ENCODE measurements at regions not wholly inside any gene's neighbourhood (a gene's known extent, or its start where the extent isn't known, plus 50 kb on each side); places are given as distances from the start of the nearest gene placed in this dataset.

GRCh38 chr1:48089356-48089891 is 92.2 kb upstream of the TRABD2B start:
- POLR2A ChIA-PET (ENCODE audit: unreplicated experiment): no interaction called here
- no peak overlapping the region for H2BK15ac ChIP-seq (ENCODE audit: low read depth, low read length)

More at GRCh38 chr1:48089356-48089891, 92.2 kb upstream of the TRABD2B start:
- Histone ChIP-seq H4K91ac (ENCODE audit: insufficient read depth, low read depth, low read length) (no peak overlapping the region), H3K27me3 (ENCODE audit: control insufficient read depth, insufficient read depth, low read length) (no peaks in the 10 kb centered on the region), H2AK9ac (replicated peaks; ENCODE audit: low read depth, low read length, poor library complexity) (no peak overlapping the region), H3K4me2 (ENCODE audit: low read depth, low read length) (no peak overlapping the region), H3K27ac (ENCODE audit: insufficient read depth, low read length) (no peak overlapping the region), H3K79me1 (ENCODE audit: low read depth in 1 of 2, low read length in 2 of 2) (no peaks in the 10 kb centered on the region), H3K9me1 (ENCODE audit: insufficient read depth, low read length) (no peaks in the 10 kb centered on the region), H3K36me3 (ENCODE audit: control insufficient read depth, insufficient read depth, low read length) (no peaks in the 10 kb centered on the region), H2AK5ac (ENCODE audit: low read depth, low read length) (no peak overlapping the region), H3K23ac (ENCODE audit: low read depth, low read length) (no peak overlapping the region), H3K18ac (ENCODE audit: low read depth, low read length) (no peak overlapping the region), H3K9me3 (ENCODE audit: control insufficient read depth, insufficient read depth, low read length) (no peaks in the 10 kb centered on the region), H3K4me1 (ENCODE audit: control insufficient read depth, insufficient read depth, low read length) (no peaks in the 10 kb centered on the region), H4K20me1 (ENCODE audit: insufficient read depth, low read length) (no peaks in the 10 kb centered on the region), H3K4me3 (ENCODE audit: insufficient read depth, low read depth, low read length) (no peak overlapping the region), H3K4ac (ENCODE audit: low read depth, low read length) (no peak overlapping the region), H2BK20ac (ENCODE audit: low read depth, low read length) (no peak overlapping the region), H2BK120ac (ENCODE audit: low read depth, low read length) (no peak overlapping the region), H3K56ac (ENCODE audit: extremely low read depth, insufficient read depth, low read length) (no peak overlapping the region), H2BK5ac (ENCODE audit: low read depth, low read length, poor library complexity, severe bottlenecking) (no peak overlapping the region), H2AFZ (replicated peaks; ENCODE audit: low read length, poor library complexity) (no peak overlapping the region), H3K14ac (replicated peaks; ENCODE audit: low read depth, low read length) (no peak overlapping the region), H4K8ac (ENCODE audit: low read depth in 2 of 2, low read length in 2 of 2) (no peak overlapping the region), H3K9ac (ENCODE audit: low read depth, low read length) (no peak overlapping the region), H4K5ac (ENCODE audit: low read depth, low read length) (no peak overlapping the region)
- BruUV-seq (replicated peaks): no TSS peak
- dilution Hi-C loops (cut with HindIII; ENCODE audit: low sequenced_read_pairs, unreplicated experiment): no loop called here
- in situ Hi-C loops (cut with MboI; ENCODE audit: low sequenced_read_pairs): no loop called here
- CTCF ChIA-PET: no interaction called here
- DNase-seq (no peak), ATAC-seq (ENCODE audit: low read depth) (no peak)
- 88% methylated on average over 6 of the region's 26 CpGs; no CpG with 5 or more reads in 1 of the 2 experiments for WGBS, 2 experiments (ENCODE audit: extremely low coverage in 2 of 2, insufficient read length in 1 of 2)
- intact Hi-C loops (cut with micrococcal nuclease): no loop called here
- TF ChIP-seq SMC3 (IDR thresholded peaks at IDR 0.05; ENCODE audit: low read depth, low read length): no peak
- TF ChIP-seq, protein P1, sequence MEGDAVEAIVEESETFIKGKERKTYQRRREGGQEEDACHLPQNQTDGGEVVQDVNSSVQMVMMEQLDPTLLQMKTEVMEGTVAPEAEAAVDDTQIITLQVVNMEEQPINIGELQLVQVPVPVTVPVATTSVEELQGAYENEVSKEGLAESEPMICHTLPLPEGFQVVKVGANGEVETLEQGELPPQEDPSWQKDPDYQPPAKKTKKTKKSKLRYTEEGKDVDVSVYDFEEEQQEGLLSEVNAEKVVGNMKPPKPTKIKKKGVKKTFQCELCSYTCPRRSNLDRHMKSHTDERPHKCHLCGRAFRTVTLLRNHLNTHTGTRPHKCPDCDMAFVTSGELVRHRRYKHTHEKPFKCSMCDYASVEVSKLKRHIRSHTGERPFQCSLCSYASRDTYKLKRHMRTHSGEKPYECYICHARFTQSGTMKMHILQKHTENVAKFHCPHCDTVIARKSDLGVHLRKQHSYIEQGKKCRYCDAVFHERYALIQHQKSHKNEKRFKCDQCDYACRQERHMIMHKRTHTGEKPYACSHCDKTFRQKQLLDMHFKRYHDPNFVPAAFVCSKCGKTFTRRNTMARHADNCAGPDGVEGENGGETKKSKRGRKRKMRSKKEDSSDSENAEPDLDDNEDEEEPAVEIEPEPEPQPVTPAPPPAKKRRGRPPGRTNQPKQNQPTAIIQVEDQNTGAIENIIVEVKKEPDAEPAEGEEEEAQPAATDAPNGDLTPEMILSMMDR (conservative IDR thresholded peaks at IDR 0.05; ENCODE audit: low read depth, low read length): no peak
- no peak for TF ChIP-seq RAD21 (IDR thresholded peaks at IDR 0.05; ENCODE audit: low read length)
- TF ChIP-seq CHD1 (IDR thresholded peaks at IDR 0.05; ENCODE audit: low read depth, low read length): no peak
- no peak for TF ChIP-seq FOS (IDR thresholded peaks at IDR 0.05; ENCODE audit: low read depth, low read length)
- no peak for TF ChIP-seq MAZ (IDR thresholded peaks at IDR 0.05; ENCODE audit: borderline replicate concordance, low read depth, low read length)
- TF ChIP-seq MAFK (IDR thresholded peaks at IDR 0.05; ENCODE audit: low read depth, low read length): no peak
- TF ChIP-seq RFX5 (IDR thresholded peaks at IDR 0.05; ENCODE audit: low read depth, low read length): no peak
- no peak for TF ChIP-seq USF2 (IDR thresholded peaks at IDR 0.05; ENCODE audit: low read depth, low read length)

All from IMR-90 (cell line).